ENCODE measurements at regions not wholly inside any gene's neighbourhood (a gene's known extent, or its start where the extent isn't known, plus 50 kb on each side); places are given as distances from the start of the nearest gene placed in this dataset.

DNA sequence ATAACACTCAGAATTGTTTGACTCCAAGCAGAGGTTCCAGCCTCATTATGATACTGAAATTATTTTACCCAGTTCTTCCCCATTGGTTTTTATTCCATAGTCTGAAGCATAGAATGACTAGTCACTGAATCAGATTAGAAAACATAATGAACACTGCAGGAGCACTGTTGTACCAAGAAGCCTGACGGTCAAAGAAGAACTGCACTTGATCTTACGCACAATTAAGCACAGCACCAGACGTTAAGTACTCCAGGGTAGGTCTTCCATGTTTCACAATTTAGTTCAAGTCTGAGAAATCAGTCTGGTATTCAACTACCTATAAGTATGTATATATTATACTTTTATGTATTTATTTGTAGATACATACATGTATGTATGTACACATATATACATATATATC lies 973.5 kb upstream of the SPRY2 start:
- no peak for DNase-seq (ENCODE audit: low read depth)

DNA sequence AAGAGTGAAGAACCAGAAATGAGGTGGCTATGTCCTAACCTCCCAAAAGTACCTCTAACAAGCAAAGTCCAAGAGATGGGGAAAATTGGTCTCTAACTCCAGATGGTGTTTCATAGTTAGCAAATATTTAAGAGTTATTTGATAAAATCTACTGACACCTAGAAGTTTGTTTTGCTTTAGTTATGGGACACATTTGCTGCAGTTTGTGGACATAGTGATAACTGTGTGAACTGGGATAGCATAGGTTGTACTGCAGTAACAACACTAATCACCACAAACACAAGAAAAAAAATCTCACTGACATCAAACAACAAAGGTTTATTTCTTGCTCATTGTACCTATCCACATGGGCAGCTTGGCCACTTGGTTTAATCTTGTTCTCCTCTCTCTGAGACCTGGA lies 965.0 kb upstream of the SPRY2 start:
- TF ChIP-seq CTCF (conservative IDR thresholded peaks at IDR 0.05; ENCODE audit: low read depth, low read length) = no peak
- H3K4me3 ChIP-seq (ENCODE audit: low read length) = no peak overlapping the region
- no peak for DNase-seq (ENCODE audit: low read depth)

More for the DNA sequence above, 973.5 kb upstream of the SPRY2 start:
- TF ChIP-seq CTCF (conservative IDR thresholded peaks at IDR 0.05; ENCODE audit: low read depth, low read length) = no peak
- H3K4me3 ChIP-seq (ENCODE audit: low read length) = no peak overlapping the region

- no peak overlapping the region for H3K4me3 ChIP-seq (ENCODE audit: low read length)
- no peak for TF ChIP-seq CTCF (conservative IDR thresholded peaks at IDR 0.05; ENCODE audit: low read depth, low read length)
- DNase-seq (ENCODE audit: low read depth) = no peak
These were observed 963.3 kb upstream of the SPRY2 start for GRCh38 chr13:81304121-81304659.

DNA sequence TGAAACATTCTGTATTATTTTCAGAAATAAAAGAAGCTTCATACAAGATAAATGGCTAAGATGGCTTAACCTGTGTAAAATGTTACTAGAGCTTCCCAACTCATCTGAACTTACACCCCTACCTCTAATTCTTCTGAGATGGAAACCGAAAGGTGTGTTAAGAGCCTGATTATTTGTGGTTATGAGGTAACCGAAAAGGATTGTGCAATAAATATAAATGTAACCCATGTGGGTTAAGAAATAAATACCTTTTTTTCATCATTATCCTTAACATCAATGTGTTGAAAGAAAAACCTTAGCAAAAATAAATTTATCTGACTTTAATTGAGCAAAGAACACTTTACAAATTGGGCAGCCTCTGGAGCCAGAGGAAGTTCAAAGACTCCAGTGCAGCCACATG lies 961.8 kb upstream of the SPRY2 start:
- H3K4me3 ChIP-seq (ENCODE audit: low read length) = no peak overlapping the region
- DNase-seq (ENCODE audit: low read depth) = no peak
- no peak for TF ChIP-seq CTCF (conservative IDR thresholded peaks at IDR 0.05; ENCODE audit: low read depth, low read length)

DNA sequence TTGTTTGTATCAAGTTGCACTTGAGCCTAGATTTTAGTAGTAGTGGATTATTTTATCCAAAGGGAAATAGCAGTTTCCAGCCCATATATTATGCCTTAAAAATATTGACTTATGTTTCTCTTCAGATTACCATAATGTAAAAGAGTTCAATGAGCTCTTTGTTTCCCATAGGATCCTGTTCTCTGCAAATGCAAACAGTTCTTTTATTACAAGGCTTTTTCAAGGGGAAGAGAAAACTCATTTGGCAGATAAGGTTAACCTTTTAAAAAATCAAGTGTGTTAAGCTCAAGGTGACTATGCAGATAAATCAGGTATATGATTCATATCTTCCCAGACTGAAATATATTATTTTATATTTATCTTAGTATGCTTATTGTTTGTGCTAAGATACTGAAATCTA lies 961.2 kb upstream of the SPRY2 start:
- no peak for TF ChIP-seq CTCF (conservative IDR thresholded peaks at IDR 0.05; ENCODE audit: low read depth, low read length)
- H3K4me3 ChIP-seq (ENCODE audit: low read length) = no peak overlapping the region
- no peak for DNase-seq (ENCODE audit: low read depth)

DNA sequence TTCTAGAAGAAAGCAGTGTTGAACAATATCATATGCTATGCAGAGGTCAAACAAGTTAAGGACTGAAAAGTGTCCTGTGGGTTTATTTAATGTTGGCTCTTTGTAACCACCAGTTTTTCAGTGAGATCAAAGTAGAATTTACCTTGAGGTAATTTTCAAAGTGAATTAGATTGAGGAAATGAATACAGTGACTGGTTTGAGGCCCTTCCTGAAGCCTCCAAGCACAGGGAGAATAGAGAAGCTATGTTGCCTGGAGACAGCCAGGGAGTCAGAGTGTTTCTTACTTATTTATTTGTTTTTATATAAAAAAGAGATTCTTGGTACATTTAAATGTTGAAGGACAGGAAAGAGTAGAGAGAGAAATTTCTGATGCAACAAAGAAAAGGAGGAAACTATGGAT lies 954.3 kb upstream of the SPRY2 start:
- no peak for TF ChIP-seq CTCF (conservative IDR thresholded peaks at IDR 0.05; ENCODE audit: low read depth, low read length)

DNA sequence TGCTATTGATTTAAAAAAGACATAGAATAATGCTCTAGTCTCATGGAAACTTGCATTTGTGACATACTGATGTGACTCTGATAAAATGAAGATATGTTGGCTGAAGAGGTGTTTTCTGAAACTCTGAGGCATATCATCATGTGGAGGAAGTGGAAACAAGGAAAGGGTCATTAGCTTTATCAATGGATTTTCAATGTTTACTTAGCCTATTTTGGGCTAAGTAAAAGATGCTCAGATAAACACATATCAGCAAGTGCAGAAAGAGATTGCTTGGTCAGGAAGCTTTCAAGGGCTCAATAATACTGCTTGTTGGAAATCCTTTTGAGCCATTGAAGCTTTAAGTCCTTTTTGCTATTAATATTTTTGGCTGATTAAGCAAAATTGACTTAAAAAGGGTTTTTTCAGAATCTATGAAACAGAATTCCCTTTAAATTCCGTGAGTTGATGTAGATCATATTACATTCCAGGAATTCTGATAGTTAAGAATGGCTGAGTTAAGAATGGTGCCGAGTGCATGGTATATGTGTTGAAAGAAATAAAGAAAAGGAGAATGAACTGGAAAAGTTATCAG lies 952.8 kb upstream of the SPRY2 start:
- TF ChIP-seq CTCF (conservative IDR thresholded peaks at IDR 0.05; ENCODE audit: low read depth, low read length) = no peak
- no peak overlapping the region for H3K4me3 ChIP-seq (ENCODE audit: low read length)
- DNase-seq (ENCODE audit: low read depth) = peak; percentile 3

More for the DNA sequence above, 954.3 kb upstream of the SPRY2 start:
- DNase-seq (ENCODE audit: low read depth) = no peak
- H3K4me3 ChIP-seq (ENCODE audit: low read length) = no peak overlapping the region
